ENCODE measurements at regions not wholly inside any gene's neighbourhood (a gene's known extent, or its start where the extent isn't known, plus 50 kb on each side); places are given as distances from the start of the nearest gene placed in this dataset.
"Not testable (repeated sequence)": the region's sequence is repeated elsewhere in the genome, so short reads cannot be mapped to it uniquely, and the experiment has no call there.

DNA sequence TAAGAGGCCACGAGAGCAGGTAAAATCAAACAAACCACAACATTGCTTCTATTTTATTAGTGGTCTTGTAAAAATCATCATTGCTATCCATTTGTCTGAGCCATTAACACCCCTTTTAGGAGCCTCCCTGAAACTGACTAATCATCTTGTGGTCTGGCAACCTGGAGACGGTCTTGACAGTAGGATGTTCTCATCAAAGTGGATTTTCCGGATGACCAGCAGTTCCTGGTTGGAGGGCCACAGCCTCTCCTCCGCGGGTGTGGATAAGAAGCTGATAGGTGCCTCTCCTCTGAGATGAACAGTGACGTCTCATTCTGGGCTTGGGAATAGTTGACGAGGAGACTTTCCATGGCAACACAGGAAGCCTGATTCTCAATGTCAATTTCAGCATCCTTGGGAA, 490.7 kb downstream of the TYW1 start:
- Mint-ChIP-seq H3K36me3 (no peaks in the 10 kb centered on the region), H3K9me3 (peaks cover 2% of the 10 kb centered on the region), H3K4me1 (ENCODE audit: low read depth in 2 of 2) (no peaks in the 10 kb centered on the region), H3K27me3 (peaks cover 0 to 5% of the 10 kb centered on the region in 2 donors), H3K27ac (no peak overlapping the region), H3K4me3 (no peak overlapping the region)
- DNase-seq (ENCODE audit: low spot score) (no peak), ATAC-seq (no peak)

GRCh38 chr7:67489881-67490280, 493.2 kb downstream of the TYW1 start:
- DNase-seq (ENCODE audit: low spot score) (no peak), ATAC-seq (no peak)
- no peak overlapping the region for H3K4me3 Mint-ChIP-seq
- H3K27ac Mint-ChIP-seq: no peak overlapping the region
- no peaks in the 10 kb centered on the region for H3K4me1 Mint-ChIP-seq (ENCODE audit: low read depth in 2 of 2)
- no peaks in the 10 kb centered on the region for H3K36me3 Mint-ChIP-seq
- H3K27me3 Mint-ChIP-seq: peaks cover 0 to 5% of the 10 kb centered on the region in 2 donors
- H3K9me3 Mint-ChIP-seq: peaks cover 3% of the 10 kb centered on the region

- Mint-ChIP-seq H3K36me3 (peaks cover 5% of the 10 kb centered on the region), H3K4me1 (ENCODE audit: low read depth in 2 of 2) (no peaks in the 10 kb centered on the region), H3K4me3 (no peak overlapping the region), H3K27me3 (peaks cover 0 to 2% of the 10 kb centered on the region in 2 donors), H3K9me3 (peaks cover 13% of the 10 kb centered on the region), H3K27ac (no peak overlapping the region)
- ATAC-seq (no peak), DNase-seq (ENCODE audit: low spot score) (no peak)
Observed at GRCh38 chr7:67493366-67493765, 496.7 kb downstream of the TYW1 start.

DNA sequence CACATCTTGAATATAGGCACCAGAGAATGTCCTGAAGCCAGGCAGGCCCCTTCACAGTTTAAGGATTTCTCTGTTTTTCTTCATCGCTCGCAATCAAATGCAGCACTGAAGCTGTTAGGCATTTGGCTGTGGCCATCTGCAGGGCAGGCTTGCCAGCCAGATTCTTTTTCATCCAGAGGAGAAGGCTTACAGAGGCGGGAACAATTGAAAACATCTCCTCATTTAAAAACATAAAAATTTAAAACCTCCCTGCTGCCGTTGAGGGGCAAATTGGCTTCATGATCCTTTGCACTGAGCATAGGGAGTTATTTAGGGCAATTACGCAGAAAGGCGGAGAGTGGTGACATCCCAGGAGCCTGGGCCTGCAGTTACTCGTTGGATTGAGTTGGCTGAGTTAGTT, 500.0 kb downstream of the TYW1 start:
- DNase-seq (ENCODE audit: low spot score) (no peak), ATAC-seq (no peak)
- no peak overlapping the region for H3K4me3 Mint-ChIP-seq
- no peaks in the 10 kb centered on the region for H3K4me1 Mint-ChIP-seq (ENCODE audit: low read depth in 2 of 2)
- H3K9me3 Mint-ChIP-seq: peaks cover 13% of the 10 kb centered on the region
- H3K27me3 Mint-ChIP-seq: no peaks in the 10 kb centered on the region
- H3K27ac Mint-ChIP-seq: no peak overlapping the region
- H3K36me3 Mint-ChIP-seq: peaks cover 8% of the 10 kb centered on the region

DNA sequence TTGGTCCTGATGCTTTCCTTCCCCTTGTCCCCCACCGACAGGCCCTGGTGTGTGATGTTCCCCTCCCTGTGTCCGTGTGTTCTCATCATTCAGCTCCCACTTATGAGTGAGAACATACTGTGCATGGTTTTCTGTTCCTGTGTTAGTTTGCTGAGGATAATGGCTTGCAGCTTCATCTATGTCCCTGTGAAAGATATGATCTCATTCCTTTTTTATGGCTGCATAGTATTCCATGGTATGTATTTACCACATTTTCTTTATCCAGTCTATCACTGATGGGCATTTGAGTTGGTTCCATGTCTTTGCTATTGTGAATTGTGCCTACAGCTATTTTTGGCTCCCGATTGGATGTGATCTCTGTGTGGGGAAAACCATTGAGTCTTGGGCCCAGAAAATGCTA, 501.3 kb downstream of the TYW1 start:
- H3K9me3 Mint-ChIP-seq; DNase-seq (ENCODE audit: low spot score); H3K36me3 Mint-ChIP-seq; H3K27ac Mint-ChIP-seq; H3K27me3 Mint-ChIP-seq; H3K4me1 Mint-ChIP-seq (ENCODE audit: low read depth in 2 of 2); H3K4me3 Mint-ChIP-seq; ATAC-seq: not testable (repeated sequence)

- Mint-ChIP-seq H3K27ac (no peak overlapping the region), H3K4me3 (no peak overlapping the region), H3K27me3 (no peaks in the 10 kb centered on the region), H3K9me3 (peaks cover 2% of the 10 kb centered on the region), H3K4me1 (ENCODE audit: low read depth in 2 of 2) (no peaks in the 10 kb centered on the region), H3K36me3 (peaks cover 8% of the 10 kb centered on the region)
- ATAC-seq (no peak), DNase-seq (ENCODE audit: low spot score) (no peak)
Observed at GRCh38 chr7:67502929-67503328, 506.3 kb downstream of the TYW1 start.

GRCh38 chr7:67505449-67505848, 508.8 kb downstream of the TYW1 start:
- no peak for ATAC-seq

GRCh38 chr7:67512481-67512880, 515.8 kb downstream of the TYW1 start:
- ATAC-seq (no peak), DNase-seq (ENCODE audit: low spot score) (no peak)
- H3K36me3 Mint-ChIP-seq: no peaks in the 10 kb centered on the region
- H3K4me1 Mint-ChIP-seq (ENCODE audit: low read depth in 2 of 2): no peaks in the 10 kb centered on the region
- peaks cover 5% of the 10 kb centered on the region for H3K9me3 Mint-ChIP-seq
- no peak overlapping the region for H3K27ac Mint-ChIP-seq
- H3K4me3 Mint-ChIP-seq: no peak overlapping the region
- no peaks in the 10 kb centered on the region for H3K27me3 Mint-ChIP-seq

More at GRCh38 chr7:67505449-67505848, 508.8 kb downstream of the TYW1 start:
- no peak overlapping the region for H3K27ac Mint-ChIP-seq
- no peaks in the 10 kb centered on the region for H3K4me1 Mint-ChIP-seq (ENCODE audit: low read depth in 2 of 2)
- DNase-seq (ENCODE audit: low spot score): no peak
- H3K9me3 Mint-ChIP-seq: peaks cover 2% of the 10 kb centered on the region
- H3K4me3 Mint-ChIP-seq: no peak overlapping the region
- H3K36me3 Mint-ChIP-seq: no peaks in the 10 kb centered on the region
- H3K27me3 Mint-ChIP-seq: no peaks in the 10 kb centered on the region

DNA sequence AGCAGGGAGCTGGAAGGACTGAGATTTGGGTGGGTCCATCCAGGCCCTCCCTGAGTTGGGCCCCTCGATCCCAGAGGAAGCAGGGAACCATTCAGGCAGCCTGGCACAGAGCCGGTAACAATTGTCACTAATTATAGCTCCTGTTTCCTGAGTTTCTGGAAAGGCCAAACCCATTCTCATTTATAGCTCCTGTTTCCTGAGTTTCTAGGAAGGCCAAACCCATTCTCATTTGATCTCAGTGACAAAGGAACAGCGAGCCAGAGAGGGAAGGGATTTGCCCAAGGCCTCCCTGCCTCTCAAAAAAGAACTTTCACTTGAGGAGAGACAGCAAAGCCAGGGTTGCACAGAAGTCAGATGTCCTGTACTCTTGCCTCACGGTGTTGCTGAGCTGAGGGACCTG, 521.9 kb downstream of the TYW1 start:
- no peaks in the 10 kb centered on the region for H3K4me1 Mint-ChIP-seq (ENCODE audit: low read depth in 2 of 2)
- H3K36me3 Mint-ChIP-seq: no peaks in the 10 kb centered on the region
- no peak overlapping the region for H3K4me3 Mint-ChIP-seq
- H3K27me3 Mint-ChIP-seq: no peaks in the 10 kb centered on the region
- no peak overlapping the region for H3K27ac Mint-ChIP-seq
- ATAC-seq (no peak), DNase-seq (ENCODE audit: low spot score) (no peak)
- H3K9me3 Mint-ChIP-seq: no peaks in the 10 kb centered on the region

DNA sequence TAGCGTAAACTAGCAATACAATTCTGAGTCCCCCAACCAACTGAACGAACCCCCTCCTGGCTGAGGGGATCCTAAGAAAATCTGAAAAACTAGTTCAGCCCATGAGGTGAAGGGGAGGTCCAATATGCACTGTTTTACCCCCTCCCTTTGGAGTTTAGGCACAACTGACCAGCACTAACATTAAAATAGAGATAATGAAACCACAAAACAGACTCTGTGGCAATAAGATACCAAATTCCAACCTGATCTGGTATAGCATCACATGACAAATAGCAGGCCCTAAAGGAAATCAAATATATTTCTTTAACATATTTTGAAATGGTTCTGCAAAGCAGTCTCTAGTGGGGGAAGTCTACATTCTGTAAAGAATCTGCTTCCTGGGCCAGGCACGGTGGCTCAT, 522.5 kb downstream of the TYW1 start:
- H3K27me3 Mint-ChIP-seq: no peaks in the 10 kb centered on the region
- ATAC-seq: no peak
- H3K9me3 Mint-ChIP-seq: no peaks in the 10 kb centered on the region
- H3K4me1 Mint-ChIP-seq (ENCODE audit: low read depth in 2 of 2): no peaks in the 10 kb centered on the region
- DNase-seq (ENCODE audit: low spot score): no peak
- no peaks in the 10 kb centered on the region for H3K36me3 Mint-ChIP-seq
- H3K27ac Mint-ChIP-seq: no peak overlapping the region
- H3K4me3 Mint-ChIP-seq: no peak overlapping the region

DNA sequence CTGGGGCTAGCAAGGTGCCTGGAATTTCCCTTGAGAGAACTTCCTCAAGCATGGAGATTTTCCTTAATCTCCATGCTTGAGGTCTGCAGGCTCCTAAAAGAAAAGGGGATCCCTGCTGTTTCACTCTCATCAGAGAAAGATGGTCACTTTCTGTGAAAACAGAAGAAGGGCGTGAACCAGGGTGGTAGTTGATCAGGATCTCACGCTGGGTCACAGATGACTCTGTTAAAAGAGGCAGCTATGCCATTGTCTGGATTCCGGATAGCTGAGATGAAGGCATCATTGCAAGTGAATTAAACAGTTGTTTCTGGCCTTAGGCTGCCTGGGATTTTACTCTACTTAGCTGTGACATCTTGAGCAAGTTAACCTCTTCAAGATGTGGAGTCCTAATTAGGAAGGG, 525.9 kb downstream of the TYW1 start:
- ATAC-seq (no peak), DNase-seq (ENCODE audit: low spot score) (no peak)
- Mint-ChIP-seq H3K9me3 (no peaks in the 10 kb centered on the region), H3K4me1 (ENCODE audit: low read depth in 2 of 2) (no peaks in the 10 kb centered on the region), H3K36me3 (no peaks in the 10 kb centered on the region), H3K27me3 (no peaks in the 10 kb centered on the region), H3K4me3 (no peak overlapping the region), H3K27ac (no peak overlapping the region)

DNA sequence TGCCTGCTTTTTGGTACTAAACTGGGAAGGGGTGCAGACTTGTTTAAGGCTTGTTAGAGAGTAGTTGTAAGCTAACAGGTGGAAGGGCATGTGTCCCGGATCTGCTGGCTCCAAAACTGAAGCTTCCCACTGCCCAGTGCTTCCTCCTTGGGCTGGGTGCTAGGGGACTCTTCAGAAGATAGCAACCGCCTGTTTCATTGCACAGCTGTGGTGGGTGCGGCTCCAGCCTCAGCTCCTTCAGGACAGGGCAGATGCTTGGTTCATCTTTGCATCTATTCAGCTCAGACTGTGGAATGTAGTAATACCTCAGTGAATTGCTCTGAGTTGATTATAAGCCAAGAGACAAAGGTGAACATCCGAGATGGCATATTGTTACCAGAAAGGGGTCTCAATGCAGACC, 527.1 kb downstream of the TYW1 start:
- Mint-ChIP-seq H3K27me3 (no peaks in the 10 kb centered on the region), H3K4me1 (ENCODE audit: low read depth in 2 of 2) (no peaks in the 10 kb centered on the region), H3K36me3 (no peaks in the 10 kb centered on the region), H3K4me3 (no peak overlapping the region), H3K9me3 (no peaks in the 10 kb centered on the region), H3K27ac (no peak overlapping the region)
- ATAC-seq: no peak
- DNase-seq (ENCODE audit: low spot score): no peak

DNA sequence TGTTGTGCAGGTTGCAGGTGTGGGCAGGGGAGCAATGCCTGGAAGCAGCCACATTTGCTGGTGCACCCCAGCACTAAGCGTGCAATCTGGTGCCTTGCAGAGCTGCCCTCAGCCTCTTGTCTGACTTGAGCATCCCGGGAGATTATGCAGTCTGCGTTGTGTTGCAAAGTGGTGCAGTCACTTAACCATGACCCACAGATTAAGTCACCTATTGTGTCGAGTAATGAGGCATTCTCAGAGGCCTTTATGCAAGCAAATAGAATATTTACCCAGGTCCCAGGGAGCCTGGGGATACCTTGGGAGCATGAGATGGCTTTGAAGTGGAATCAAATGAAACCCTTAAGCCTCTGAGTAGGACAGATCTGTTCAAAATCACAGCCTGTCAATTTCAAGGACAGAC, 529.0 kb downstream of the TYW1 start:
- H3K9me3 Mint-ChIP-seq: no peaks in the 10 kb centered on the region
- ATAC-seq: no peak
- H3K27ac Mint-ChIP-seq: no peak overlapping the region

DNA sequence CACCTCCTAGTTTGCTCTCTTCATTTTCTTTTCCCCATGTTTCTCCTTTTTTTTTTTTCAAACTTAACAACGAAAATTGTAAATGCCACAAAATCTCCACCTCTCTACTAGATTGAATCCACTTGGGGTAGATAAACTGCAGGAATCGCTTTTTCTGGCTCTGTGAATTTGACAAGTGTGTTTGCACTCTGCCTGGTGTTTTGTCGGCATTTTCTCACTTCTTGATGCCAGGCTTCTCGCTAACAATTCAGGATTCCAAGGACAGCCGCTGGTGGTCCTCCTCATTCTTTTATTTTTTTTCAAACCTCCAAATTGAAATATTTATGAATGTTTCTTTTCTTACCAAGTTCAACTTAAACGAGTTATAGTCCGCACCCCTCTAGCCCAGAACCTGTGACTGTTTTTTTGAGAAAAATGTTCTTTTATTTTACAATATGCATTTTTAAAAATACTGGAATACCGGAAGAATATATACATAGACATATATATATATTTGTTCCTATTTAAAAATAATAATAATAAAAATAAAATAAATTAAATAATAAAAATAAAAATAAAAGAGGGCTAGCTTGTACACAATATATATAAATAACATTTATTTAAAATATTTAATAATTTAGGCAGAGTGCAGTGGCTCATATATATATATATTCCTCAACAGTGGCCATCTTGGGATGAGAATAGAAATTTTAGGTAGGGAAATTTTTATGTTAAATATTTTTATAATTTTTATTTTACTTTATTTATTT, 538.8 kb downstream of the TYW1 start:
- H3K27me3 Mint-ChIP-seq: no peaks in the 10 kb centered on the region
- H3K4me1 Mint-ChIP-seq (ENCODE audit: low read depth in 2 of 2): no peaks in the 10 kb centered on the region
- ATAC-seq (no peak), DNase-seq (ENCODE audit: low spot score) (no peak)
- H3K4me3 Mint-ChIP-seq: no peak overlapping the region
- H3K36me3 Mint-ChIP-seq: no peaks in the 10 kb centered on the region
- H3K9me3 Mint-ChIP-seq: peaks cover 3% of the 10 kb centered on the region
- no peak overlapping the region for H3K27ac Mint-ChIP-seq

More for the DNA sequence above, 529.0 kb downstream of the TYW1 start:
- Mint-ChIP-seq H3K27me3 (no peaks in the 10 kb centered on the region), H3K36me3 (no peaks in the 10 kb centered on the region), H3K4me3 (no peak overlapping the region), H3K4me1 (ENCODE audit: low read depth in 2 of 2) (no peaks in the 10 kb centered on the region)
- DNase-seq (ENCODE audit: low spot score): no peak

- Mint-ChIP-seq H3K27me3 (no peaks in the 10 kb centered on the region), H3K9me3 (no peaks in the 10 kb centered on the region), H3K4me1 (ENCODE audit: low read depth in 2 of 2) (no peaks in the 10 kb centered on the region), H3K36me3 (no peaks in the 10 kb centered on the region), H3K27ac (no peak overlapping the region), H3K4me3 (no peak overlapping the region)
- no peak for DNase-seq (ENCODE audit: low spot score)
- ATAC-seq: no peak
Observed at GRCh38 chr7:67542916-67543315, 546.3 kb downstream of the TYW1 start.
